Stimulated activated CD4-positive, alpha-beta T cell treated with anti-CD3 and anti-CD28 coated beads, Interleukin-4, amount 100 ng/mL, for 48 hours (primary cell): ENCODE measurements at regions not wholly inside any gene's neighbourhood (a gene's known extent, or its start where the extent isn't known, plus 50 kb on each side); places are given as distances from the start of the nearest gene placed in this dataset.

Experiments used
- DNase-seq, 2 donors: peaks; one replicate each; pipeline ENCODE4 v3.0.0-alpha.2; 2020; ENCODE audit warnings: low read depth in 2 of 2

- DNase-seq: no peak
Observed at GRCh38 chr17:79285973-79286372, 211.3 kb downstream of the ENGASE start.

GRCh38 chr17:79282294-79282693 is 207.7 kb downstream of the ENGASE start:
- DNase-seq: no peak

- no peak for DNase-seq
Observed at GRCh38 chr17:79281803-79282202, 207.2 kb downstream of the ENGASE start.

- DNase-seq: no peak
Observed at GRCh38 chr17:79280866-79281572, 206.4 kb downstream of the ENGASE start.

- no peak for DNase-seq
Observed at GRCh38 chr17:79280010-79280409, 205.4 kb downstream of the ENGASE start.

GRCh38 chr17:79279320-79279719 is 204.7 kb downstream of the ENGASE start:
- DNase-seq: no peak

- DNase-seq: no peak
Observed at GRCh38 chr17:79276821-79277220, 202.2 kb downstream of the ENGASE start.

GRCh38 chr17:79273660-79274059 is 199.0 kb downstream of the ENGASE start:
- DNase-seq: no peak

- DNase-seq: no peak
Observed at GRCh38 chr17:79272666-79273219, 198.1 kb downstream of the ENGASE start.

- no peak for DNase-seq
Observed at GRCh38 chr17:79272220-79272619, 197.6 kb downstream of the ENGASE start.

GRCh38 chr17:79269620-79270019 is 195.0 kb downstream of the ENGASE start:
- no peak for DNase-seq

GRCh38 chr17:79263191-79263590 is 188.6 kb downstream of the ENGASE start:
- DNase-seq: no peak

GRCh38 chr17:79262624-79263023 is 188.0 kb downstream of the ENGASE start:
- no peak for DNase-seq

- DNase-seq: no peak
Observed at GRCh38 chr17:79261355-79262072, 186.9 kb downstream of the ENGASE start.

GRCh38 chr17:79258843-79259242 is 184.2 kb downstream of the ENGASE start:
- DNase-seq: no peak

GRCh38 chr17:79258041-79258440 is 183.4 kb downstream of the ENGASE start:
- DNase-seq: no peak

GRCh38 chr17:79255926-79256585 is 181.4 kb downstream of the ENGASE start:
- DNase-seq: no peak

- no peak for DNase-seq
Observed at GRCh38 chr17:79255456-79255855, 180.8 kb downstream of the ENGASE start.

GRCh38 chr17:79255046-79255445 is 180.4 kb downstream of the ENGASE start:
- DNase-seq: no peak

- no peak for DNase-seq
Observed at GRCh38 chr17:79252886-79253285, 178.3 kb downstream of the ENGASE start.

GRCh38 chr17:79251824-79252223 is 177.2 kb downstream of the ENGASE start:
- DNase-seq: no peak

- no peak for DNase-seq
Observed at GRCh38 chr17:79249929-79250521, 175.4 kb downstream of the ENGASE start.
